DMS53 (cell line): ENCODE measurements at regions not wholly inside any gene's neighbourhood (a gene's known extent, or its start where the extent isn't known, plus 50 kb on each side); places are given as distances from the start of the nearest gene placed in this dataset.
"Not testable (repeated sequence)": the region's sequence is repeated elsewhere in the genome, so short reads cannot be mapped to it uniquely, and the experiment has no call there.

Experiments
- DNase-seq: peaks from one replicate; lab custom pipeline; 2025; lab: John Stamatoyannopoulos, UW

- no peak for DNase-seq
Observed at GRCh38 chr9:87781331-87781730, 55.4 kb downstream of the CTSL start.

- no peak for DNase-seq
Observed at GRCh38 chr9:87783180-87783579, 57.3 kb downstream of the CTSL start.

- not testable (repeated sequence) for DNase-seq
Observed at GRCh38 chr9:87785315-87785970, 59.5 kb downstream of the CTSL start.

GRCh38 chr9:87786423-87786822 is 60.5 kb downstream of the CTSL start:
- DNase-seq, result no peak

- no peak for DNase-seq
Observed at GRCh38 chr9:87786876-87787275, 61.0 kb downstream of the CTSL start.

- no peak for DNase-seq
Observed at GRCh38 chr9:87787735-87788134, 61.8 kb downstream of the CTSL start.

GRCh38 chr9:87792831-87793288 is 66.9 kb downstream of the CTSL start:
- peak; percentile 15 for DNase-seq

- no peak for DNase-seq
Observed at GRCh38 chr9:87793292-87793691, 67.4 kb downstream of the CTSL start.

- DNase-seq, result no peak
Observed at GRCh38 chr9:87795178-87795577, 69.3 kb downstream of the CTSL start.

GRCh38 chr9:87796196-87796595 is 70.3 kb downstream of the CTSL start:
- no peak for DNase-seq

GRCh38 chr9:87798261-87798833 is 72.4 kb downstream of the CTSL start:
- no peak for DNase-seq

GRCh38 chr9:87799503-87799902 is 73.6 kb downstream of the CTSL start:
- DNase-seq, result no peak

- DNase-seq, result no peak
Observed at GRCh38 chr9:87800456-87800855, 74.5 kb downstream of the CTSL start.

- no peak for DNase-seq
Observed at GRCh38 chr9:87801013-87801412, 75.1 kb downstream of the CTSL start.

- DNase-seq, result no peak
Observed at GRCh38 chr9:87803166-87803565, 77.2 kb downstream of the CTSL start.

- no peak for DNase-seq
Observed at GRCh38 chr9:87803623-87804345, 77.9 kb downstream of the CTSL start.

- DNase-seq, result no peak
Observed at GRCh38 chr9:87805259-87805658, 77.4 kb upstream of the SPATA31E1 start.

- DNase-seq, result no peak
Observed at GRCh38 chr9:87810008-87810407, 72.7 kb upstream of the SPATA31E1 start.

GRCh38 chr9:87810679-87811178 is 71.9 kb upstream of the SPATA31E1 start:
- no peak for DNase-seq

- peak; percentile 32 for DNase-seq
Observed at GRCh38 chr9:87812375-87813118, 70.1 kb upstream of the SPATA31E1 start.

- DNase-seq, result no peak
Observed at GRCh38 chr9:87813119-87813463, 69.6 kb upstream of the SPATA31E1 start.

- no peak for DNase-seq
Observed at GRCh38 chr9:87816036-87816435, 66.6 kb upstream of the SPATA31E1 start.
